ENCODE measurements at regions not wholly inside any gene's neighbourhood (a gene's known extent, or its start where the extent isn't known, plus 50 kb on each side); places are given as distances from the start of the nearest gene placed in this dataset.

GRCh38 chr3:106229495-106230278, 360.9 kb upstream of the CBLB start:
- DNase-seq: no peak

GRCh38 chr3:106231086-106231485, 362.3 kb upstream of the CBLB start:
- ATAC-seq (no peak), DNase-seq (no peak)
- intact Hi-C loops (cut with DNase I): no loop called here

More at GRCh38 chr3:106229495-106230278, 360.9 kb upstream of the CBLB start:
- intact Hi-C loops (cut with DNase I): no loop called here
- no peak for ATAC-seq

- intact Hi-C loops (cut with DNase I): no loop called here
Measured at GRCh38 chr3:106232956-106233355, 364.1 kb upstream of the CBLB start.

GRCh38 chr3:106239195-106239697, 370.4 kb upstream of the CBLB start:
- DNase-seq (no peak), ATAC-seq (no peak)
- intact Hi-C loops (cut with DNase I): no loop called here

More at GRCh38 chr3:106232956-106233355, 364.1 kb upstream of the CBLB start:
- no peak for ATAC-seq
- DNase-seq: no peak

GRCh38 chr3:106241593-106241992, 372.8 kb upstream of the CBLB start:
- DNase-seq: no peak

GRCh38 chr3:106242781-106243180, 374.0 kb upstream of the CBLB start:
- DNase-seq: no peak
- no peak for ATAC-seq

More at GRCh38 chr3:106241593-106241992, 372.8 kb upstream of the CBLB start:
- intact Hi-C loops (cut with DNase I): no loop called here
- ATAC-seq: no peak

GRCh38 chr3:106245400-106245799, 376.6 kb upstream of the CBLB start:
- ATAC-seq (no peak), DNase-seq (no peak)
- intact Hi-C loops (cut with DNase I): no loop called here

More at GRCh38 chr3:106242781-106243180, 374.0 kb upstream of the CBLB start:
- intact Hi-C loops (cut with DNase I): no loop called here

- intact Hi-C loops (cut with DNase I): no loop called here
- DNase-seq: no peak
- no peak for ATAC-seq
Measured at GRCh38 chr3:106247902-106248684, 379.3 kb upstream of the CBLB start.

- intact Hi-C loops (cut with DNase I): no loop called here
- ATAC-seq (no peak), DNase-seq (no peak)
Measured at GRCh38 chr3:106249159-106249558, 380.3 kb upstream of the CBLB start.

GRCh38 chr3:106249981-106250380, 381.2 kb upstream of the CBLB start:
- intact Hi-C loops (cut with DNase I): no loop called here
- ATAC-seq (no peak), DNase-seq (no peak)

- intact Hi-C loops (cut with DNase I): no loop called here
- DNase-seq: no peak
- ATAC-seq: no peak
Measured at GRCh38 chr3:106251160-106251892, 382.5 kb upstream of the CBLB start.

- intact Hi-C loops (cut with DNase I): no loop called here
- ATAC-seq (no peak), DNase-seq (no peak)
Measured at GRCh38 chr3:106255870-106256248, 387.0 kb upstream of the CBLB start.

GRCh38 chr3:106256249-106256957, 387.6 kb upstream of the CBLB start:
- ATAC-seq (no peak), DNase-seq (no peak)
- intact Hi-C loops (cut with DNase I): no loop called here

GRCh38 chr3:106257172-106257571, 388.4 kb upstream of the CBLB start:
- intact Hi-C loops (cut with DNase I): no loop called here
- no peak for ATAC-seq

GRCh38 chr3:106261396-106261795, 392.6 kb upstream of the CBLB start:
- ATAC-seq (no peak), DNase-seq (no peak)
- intact Hi-C loops (cut with DNase I): no loop called here

More at GRCh38 chr3:106257172-106257571, 388.4 kb upstream of the CBLB start:
- DNase-seq: no peak

- no peak for DNase-seq
- intact Hi-C loops (cut with DNase I): no loop called here
- no peak for ATAC-seq
Measured at GRCh38 chr3:106261915-106262683, 393.3 kb upstream of the CBLB start.

GRCh38 chr3:106263011-106263410, 394.2 kb upstream of the CBLB start:
- intact Hi-C loops (cut with DNase I): no loop called here
- DNase-seq (no peak), ATAC-seq (no peak)

- intact Hi-C loops (cut with DNase I): no loop called here
- ATAC-seq: no peak
- DNase-seq: no peak
Measured at GRCh38 chr3:106263546-106263945, 394.7 kb upstream of the CBLB start.

Data from left cardiac atrium (tissue), 4 donors.